ENCODE measurements at regions not wholly inside any gene's neighbourhood (a gene's known extent, or its start where the extent isn't known, plus 50 kb on each side); places are given as distances from the start of the nearest gene placed in this dataset.

- H3K4me3 ChIP-seq (ENCODE audit: low read depth, low read length): peak overlapping the region; percentile 5
- peak; percentile 95 for DNase-seq (ENCODE audit: low read depth)
- TF ChIP-seq CTCF (conservative IDR thresholded peaks at IDR 0.05; ENCODE audit: low read depth, low read length): no peak
Observed at GRCh38 chr10:10830293-10830986, 187.2 kb upstream of the CELF2 start.

GRCh38 chr10:10831085-10831484, 186.6 kb upstream of the CELF2 start:
- TF ChIP-seq CTCF (conservative IDR thresholded peaks at IDR 0.05; ENCODE audit: low read depth, low read length): no peak
- H3K4me3 ChIP-seq (ENCODE audit: low read depth, low read length): no peak overlapping the region
- peak; percentile 83 for DNase-seq (ENCODE audit: low read depth)

GRCh38 chr10:10833955-10834354, 183.7 kb upstream of the CELF2 start:
- DNase-seq (ENCODE audit: low read depth): no peak
- no peak for TF ChIP-seq CTCF (conservative IDR thresholded peaks at IDR 0.05; ENCODE audit: low read depth, low read length)
- no peak overlapping the region for H3K4me3 ChIP-seq (ENCODE audit: low read depth, low read length)

- no peak overlapping the region for H3K4me3 ChIP-seq (ENCODE audit: low read depth, low read length)
- no peak for DNase-seq (ENCODE audit: low read depth)
- TF ChIP-seq CTCF (conservative IDR thresholded peaks at IDR 0.05; ENCODE audit: low read depth, low read length): no peak
Observed at GRCh38 chr10:10844251-10844650, 173.4 kb upstream of the CELF2 start.

- H3K4me3 ChIP-seq (ENCODE audit: low read depth, low read length): no peak overlapping the region
- no peak for DNase-seq (ENCODE audit: low read depth)
- no peak for TF ChIP-seq CTCF (conservative IDR thresholded peaks at IDR 0.05; ENCODE audit: low read depth, low read length)
Observed at GRCh38 chr10:10845185-10845584, 172.5 kb upstream of the CELF2 start.

GRCh38 chr10:10845826-10846503, 171.7 kb upstream of the CELF2 start:
- TF ChIP-seq CTCF (conservative IDR thresholded peaks at IDR 0.05; ENCODE audit: low read depth, low read length): no peak
- no peak overlapping the region for H3K4me3 ChIP-seq (ENCODE audit: low read depth, low read length)
- no peak for DNase-seq (ENCODE audit: low read depth)

GRCh38 chr10:10846504-10846900, 171.2 kb upstream of the CELF2 start:
- no peak overlapping the region for H3K4me3 ChIP-seq (ENCODE audit: low read depth, low read length)
- DNase-seq (ENCODE audit: low read depth): no peak
- no peak for TF ChIP-seq CTCF (conservative IDR thresholded peaks at IDR 0.05; ENCODE audit: low read depth, low read length)

All from choroid plexus epithelial cell (primary cell).